Neuronal stem cell (in vitro differentiated cells): ENCODE measurements at regions not wholly inside any gene's neighbourhood (a gene's known extent, or its start where the extent isn't known, plus 50 kb on each side); places are given as distances from the start of the nearest gene placed in this dataset.

Experiments
- DNase-seq: peaks from one replicate; pipeline ENCODE4 v3.0.0-alpha.2; 2013; ENCODE audit warnings: low spot score
- H2AFZ ChIP-seq: one replicate; pipeline ENCODE4 v1.6.1; 2013; ENCODE audit warnings: mild to moderate bottlenecking, low read length, inconsistent platforms
- H2AK5ac ChIP-seq: 2 replicates; pipeline ENCODE4 v1.6.1; 2013; ENCODE audit warnings: low read depth, mild to moderate bottlenecking, inconsistent platforms, low read length, moderate library complexity, mixed read lengths
- H2BK120ac ChIP-seq: 2 replicates; pipeline ENCODE4 v1.6.1; 2013; ENCODE audit warnings: low read depth, mild to moderate bottlenecking, inconsistent platforms, low read length, moderate library complexity, mixed read lengths
- H2BK12ac ChIP-seq: one replicate; pipeline ENCODE4 v1.6.1; 2013; ENCODE audit warnings: low read length, inconsistent platforms
- H2BK15ac ChIP-seq: 2 replicates; pipeline ENCODE4 v1.6.1; 2013; ENCODE audit warnings: mild to moderate bottlenecking, low read length, inconsistent platforms, mixed read lengths
- H2BK5ac ChIP-seq: one replicate; pipeline ENCODE4 v1.6.1; 2013; ENCODE audit warnings: inconsistent platforms, mild to moderate bottlenecking, low read length, moderate library complexity
- H3K14ac ChIP-seq: one replicate; pipeline ENCODE4 v1.6.1; 2013; ENCODE audit warnings: low read length, inconsistent platforms
- H3K18ac ChIP-seq: 2 replicates; pipeline ENCODE4 v1.6.1; 2013; ENCODE audit warnings: low read length, inconsistent platforms
- H3K23ac ChIP-seq: 2 replicates; pipeline ENCODE4 v1.6.1; 2013; ENCODE audit warnings: low read depth, mild to moderate bottlenecking, mixed read lengths, low read length, inconsistent platforms; ENCODE audit not compliant: poor library complexity
- H3K27ac ChIP-seq: replicated peaks from 3 replicates; pipeline ENCODE4 v1.5.1; 2013; ENCODE audit warnings: low read length, inconsistent platforms
- H3K27me3 ChIP-seq, 3 experiments: 2 replicates each; pipeline ENCODE4 v1.6.1; 2013; ENCODE audit warnings: low read length in 3 of 3, mild to moderate bottlenecking in 2 of 3, inconsistent platforms in 1 of 3, low read depth in 1 of 3, mixed read lengths in 1 of 3, moderate library complexity in 1 of 3; ENCODE audit not compliant: control insufficient read depth in 3 of 3, insufficient read depth in 3 of 3
- H3K36me3 ChIP-seq, 2 donors: replicated peaks in 1 of 2; 2 replicates each; pipeline ENCODE4 v1.6.1; 2013; ENCODE audit warnings: low read length in 2 of 2; ENCODE audit not compliant: control insufficient read depth in 2 of 2, insufficient read depth in 2 of 2
- H3K4ac ChIP-seq: 2 replicates; pipeline ENCODE4 v1.6.1; 2013; ENCODE audit warnings: inconsistent platforms, mild to moderate bottlenecking, low read length, moderate library complexity
- H3K4me1 ChIP-seq, 2 donors: 1 replicate in 1 of 2; 2 replicates in 1 of 2; pipeline ENCODE4 v1.6.1; 2013; ENCODE audit warnings: low read length in 2 of 2, low read depth in 1 of 2; ENCODE audit not compliant: control insufficient read depth in 2 of 2, insufficient read depth in 1 of 2
- H3K4me2 ChIP-seq: one replicate; pipeline ENCODE4 v1.6.1; 2013; ENCODE audit warnings: mild to moderate bottlenecking, low read length, inconsistent platforms; ENCODE audit not compliant: insufficient read depth, poor library complexity, severe bottlenecking
- H3K4me3 ChIP-seq, 2 donors: 2 replicates each; pipeline ENCODE4 v1.5.1; 2013; ENCODE audit warnings: low read length in 2 of 2, mild to moderate bottlenecking in 2 of 2, inconsistent platforms in 1 of 2, moderate library complexity in 1 of 2
- H3K79me1 ChIP-seq: one replicate; pipeline ENCODE4 v1.6.1; 2013; ENCODE audit warnings: low read depth, mild to moderate bottlenecking, inconsistent platforms, low read length, moderate library complexity
- H3K9ac ChIP-seq: one replicate; pipeline ENCODE4 v1.6.1; 2013; ENCODE audit warnings: mild to moderate bottlenecking, low read depth, low read length, inconsistent platforms; ENCODE audit not compliant: poor library complexity
- H3K9me3 ChIP-seq, 2 donors: replicated peaks in 1 of 2; 2 replicates each; pipeline versions ENCODE3 to v1.6.1; 2013; ENCODE audit warnings: low read length in 2 of 2, mild to moderate bottlenecking in 2 of 2, inconsistent platforms in 1 of 2, low read depth in 1 of 2, mixed read lengths in 1 of 2, moderate library complexity in 1 of 2; ENCODE audit not compliant: control insufficient read depth in 2 of 2, insufficient read depth in 1 of 2
- H4K8ac ChIP-seq: one replicate; pipeline ENCODE4 v1.6.1; 2013; ENCODE audit warnings: low read depth, mild to moderate bottlenecking, inconsistent platforms, low read length, moderate library complexity
- H4K91ac ChIP-seq: one replicate; pipeline ENCODE4 v1.6.1; 2013; ENCODE audit warnings: low read length, low read depth, mild to moderate bottlenecking, inconsistent platforms; ENCODE audit not compliant: poor library complexity
- WGBS, 2 donors: extraction: QIAGEN DNeasy Blood & Tissue Kit; methylation state at CpG; one replicate each; pipeline ENCODE4 v1.1.7; 2013; ENCODE audit warnings: missing lambda C conversion rate in 2 of 2, mixed read lengths in 1 of 2; ENCODE audit not compliant: insufficient read length in 2 of 2, insufficient replicate concordance in 1 of 2; ENCODE audit errors: extremely low coverage in 2 of 2; 5-methylcytosine and 5-hydroxymethylcytosine counted together

- H2BK120ac ChIP-seq: no peak overlapping the region
- DNase-seq: no peak
- no peak overlapping the region for H3K23ac ChIP-seq
- H2BK15ac ChIP-seq: no peak overlapping the region
- H2AFZ ChIP-seq: peak overlapping the region; percentile 87
- peaks cover 11 to 23% of the 10 kb centered on the region in 2 donors for H3K4me1 ChIP-seq
- H4K91ac ChIP-seq: no peak overlapping the region
- H3K14ac ChIP-seq: no peak overlapping the region
- H3K27me3 ChIP-seq: no peaks in the 10 kb centered on the region
- no peak overlapping the region for H3K9ac ChIP-seq
- peak overlapping the region; percentile 10 for H3K27ac ChIP-seq
- peak overlapping the region in 1 of 2 donors; percentile 31 for H3K4me3 ChIP-seq
- no peak overlapping the region for H4K8ac ChIP-seq
- no peaks in the 10 kb centered on the region for H3K9me3 ChIP-seq
- WGBS, 2 donors: no CpG with 5 or more reads among the region's 8 CpGs
- no peak overlapping the region for H3K18ac ChIP-seq
- H2BK12ac ChIP-seq: no peak overlapping the region
- no peaks in the 10 kb centered on the region for H3K79me1 ChIP-seq
- H2AK5ac ChIP-seq: no peak overlapping the region
- no peaks in the 10 kb centered on the region for H3K36me3 ChIP-seq
- no peak overlapping the region for H2BK5ac ChIP-seq
- H3K4me2 ChIP-seq: no peak overlapping the region
- no peak overlapping the region for H3K4ac ChIP-seq
Measured at GRCh38 chr6:85865420-85866369, 223.0 kb upstream of the SYNCRIP start.

GRCh38 chr6:85864453-85865401, 222.0 kb upstream of the SYNCRIP start:
- H3K18ac ChIP-seq: no peak overlapping the region
- DNase-seq: no peak
- no peaks in the 10 kb centered on the region for H3K36me3 ChIP-seq
- H3K9me3 ChIP-seq: no peaks in the 10 kb centered on the region
- no peak overlapping the region for H2BK120ac ChIP-seq
- no peak overlapping the region for H3K23ac ChIP-seq
- H3K79me1 ChIP-seq: no peaks in the 10 kb centered on the region
- H4K8ac ChIP-seq: no peak overlapping the region
- no peak overlapping the region for H2BK12ac ChIP-seq
- peak overlapping the region; percentile 87 for H2AFZ ChIP-seq
- H3K4ac ChIP-seq: no peak overlapping the region
- no peak overlapping the region for H3K4me3 ChIP-seq
- peaks cover 11 to 23% of the 10 kb centered on the region in 2 donors for H3K4me1 ChIP-seq
- no peak overlapping the region for H3K9ac ChIP-seq
- H3K14ac ChIP-seq: no peak overlapping the region
- H3K27me3 ChIP-seq: no peaks in the 10 kb centered on the region
- no peak overlapping the region for H4K91ac ChIP-seq
- WGBS, 2 donors: no CpG with 5 or more reads among the region's 7 CpGs
- no peak overlapping the region for H2BK15ac ChIP-seq
- no peak overlapping the region for H3K4me2 ChIP-seq
- H2AK5ac ChIP-seq: no peak overlapping the region
- H2BK5ac ChIP-seq: no peak overlapping the region
- no peak overlapping the region for H3K27ac ChIP-seq

GRCh38 chr6:85856235-85856634, 213.5 kb upstream of the SYNCRIP start:
- Histone ChIP-seq H4K91ac (no peak overlapping the region), H3K23ac (no peak overlapping the region), H3K4me3 (no peak overlapping the region), H2BK120ac (no peak overlapping the region), H3K18ac (no peak overlapping the region), H3K4me1 (no peaks in the 10 kb centered on the region), H3K4ac (no peak overlapping the region), H3K14ac (no peak overlapping the region), H2BK15ac (no peak overlapping the region), H2AK5ac (no peak overlapping the region), H3K79me1 (no peaks in the 10 kb centered on the region), H2BK5ac (no peak overlapping the region), H3K4me2 (no peak overlapping the region), H3K27me3 (no peaks in the 10 kb centered on the region), H3K9ac (no peak overlapping the region), H2BK12ac (no peak overlapping the region), H3K9me3 (no peaks in the 10 kb centered on the region), H3K36me3 (no peaks in the 10 kb centered on the region), H2AFZ (no peak overlapping the region), H3K27ac (no peak overlapping the region), H4K8ac (no peak overlapping the region)
- DNase-seq: no peak
- WGBS, 2 donors: no CpG with 5 or more reads among the region's 2 CpGs
